COLO668 (cell line): ENCODE measurements at regions not wholly inside any gene's neighbourhood (a gene's known extent, or its start where the extent isn't known, plus 50 kb on each side); places are given as distances from the start of the nearest gene placed in this dataset.
"Not testable (repeated sequence)": the region's sequence is repeated elsewhere in the genome, so short reads cannot be mapped to it uniquely, and the experiment has no call there.

ENCODE experiments used
- DNase-seq: peaks from one replicate; lab custom pipeline; 2025; ENCODE audit not compliant: unreplicated experiment; lab: John Stamatoyannopoulos, UW

GRCh38 chr13:50755862-50756685 is 87.4 kb downstream of the DLEU7 start:
- DNase-seq = peak; percentile 91

- no peak for DNase-seq
Measured at GRCh38 chr13:50757008-50757407, 86.5 kb downstream of the DLEU7 start.

GRCh38 chr13:50758796-50759195 is 84.7 kb downstream of the DLEU7 start:
- DNase-seq = no peak

DNA sequence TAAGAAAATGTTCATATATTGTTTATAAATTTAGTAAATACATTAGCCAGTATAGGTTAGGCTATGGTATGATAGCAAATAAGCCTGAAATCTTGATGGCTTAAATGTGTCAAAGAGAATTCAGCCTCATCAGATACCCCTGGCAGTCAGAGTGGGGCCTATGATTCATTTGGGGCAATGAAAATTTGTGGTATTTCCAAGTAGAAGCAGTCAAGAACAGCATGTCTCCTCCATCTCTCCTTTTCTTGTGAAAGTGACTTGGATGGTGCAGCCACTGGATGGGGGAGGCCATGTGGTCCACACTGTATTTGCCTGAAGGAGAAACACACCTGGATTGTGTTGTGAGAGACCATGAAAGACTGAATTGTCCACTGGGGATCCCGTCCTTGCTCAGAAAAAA is 82.7 kb downstream of the DLEU7 start:
- no peak for DNase-seq

DNA sequence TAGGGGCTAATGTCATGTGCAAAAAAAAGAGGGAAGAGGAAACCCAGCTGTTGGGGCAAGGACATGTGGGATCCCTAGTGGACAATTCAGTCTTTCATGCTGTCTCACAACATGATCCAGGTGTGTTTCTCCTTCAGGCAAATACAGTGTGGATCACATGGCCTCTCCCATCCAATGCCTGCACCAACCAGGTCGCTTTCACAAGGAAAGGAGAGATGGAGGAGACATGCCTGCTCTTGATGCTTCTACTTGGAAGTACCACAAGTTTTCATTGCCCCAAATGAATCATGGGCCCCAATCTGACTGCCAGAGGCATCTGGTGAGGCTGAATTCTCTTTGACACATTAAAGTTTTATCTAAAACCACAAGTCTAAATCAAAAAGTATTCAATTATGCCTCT is 82.1 kb downstream of the DLEU7 start:
- DNase-seq = no peak

- no peak for DNase-seq
Measured at GRCh38 chr13:50762969-50763567, 80.4 kb downstream of the DLEU7 start.

GRCh38 chr13:50766013-50766412 is 77.5 kb downstream of the DLEU7 start:
- DNase-seq = no peak

DNA sequence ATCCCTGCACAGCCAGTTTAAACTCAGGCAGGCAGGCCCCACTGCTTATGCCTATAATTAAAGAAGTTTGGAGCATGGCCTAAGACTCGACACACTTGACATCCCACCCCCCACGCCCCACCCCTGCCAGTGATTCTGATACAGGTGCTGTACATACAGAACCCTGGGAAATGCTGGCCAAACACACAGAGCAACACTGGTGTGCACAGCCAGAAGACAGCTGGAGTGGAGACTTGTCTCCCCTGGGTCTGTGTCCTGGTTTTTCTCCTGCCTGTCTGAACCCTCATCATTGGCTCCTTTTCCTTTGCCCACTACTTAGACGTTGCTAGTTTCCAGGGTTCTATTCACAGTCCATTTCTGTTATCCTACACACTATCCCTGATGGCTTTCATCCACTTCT is 76.8 kb downstream of the DLEU7 start:
- DNase-seq = no peak

DNA sequence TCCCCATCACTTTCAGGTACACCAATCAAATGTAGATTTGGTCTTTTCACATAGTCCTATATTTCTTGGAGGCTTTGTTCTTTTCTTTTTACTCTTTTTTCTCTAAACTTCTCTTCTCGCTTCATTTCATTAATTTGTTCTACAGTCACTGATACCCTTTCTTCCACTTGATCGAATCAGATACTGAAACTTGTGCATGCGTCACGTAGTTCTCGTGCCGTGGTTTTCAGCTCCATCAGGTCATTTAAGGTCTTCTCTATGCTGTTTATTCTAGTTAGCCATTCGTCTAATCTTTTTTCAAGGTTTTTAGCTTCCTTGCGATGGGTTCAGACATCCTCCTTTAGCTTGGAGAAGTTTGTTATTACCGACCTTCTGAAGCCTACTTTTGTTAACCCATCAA is 70.6 kb downstream of the DLEU7 start:
- DNase-seq = not testable (repeated sequence)
